GM06990 (cell line): ENCODE measurements at regions not wholly inside any gene's neighbourhood (a gene's known extent, or its start where the extent isn't known, plus 50 kb on each side); places are given as distances from the start of the nearest gene placed in this dataset.

Experiments
- DNase-seq: peaks from one replicate; pipeline ENCODE4 v3.0.0-alpha.2; 2011; ENCODE audit not compliant: insufficient read length; ENCODE audit errors: extremely low read depth
- H3K27me3 ChIP-seq: replicated peaks from 2 replicates; pipeline ENCODE4 v1.6.0; 2011; ENCODE audit warnings: low read length; ENCODE audit not compliant: control insufficient read depth, insufficient read depth
- H3K36me3 ChIP-seq: 2 replicates; pipeline ENCODE4 v1.5.1; 2011; ENCODE audit warnings: low read length; ENCODE audit not compliant: control insufficient read depth, insufficient read depth
- H3K4me3 ChIP-seq: replicated peaks from 2 replicates; pipeline ENCODE4 v1.5.1; 2011; ENCODE audit warnings: low read depth, mild to moderate bottlenecking, control low read depth, low read length
- TF ChIP-seq, protein P1 (sequence below): IDR thresholded peaks from 2 replicates; pipeline ENCODE4 v1.5.1; 2011; ENCODE audit warnings: low read length, control low read depth, mild to moderate bottlenecking, inconsistent platforms; ENCODE audit not compliant: insufficient read depth, poor library complexity, severe bottlenecking

DNA sequence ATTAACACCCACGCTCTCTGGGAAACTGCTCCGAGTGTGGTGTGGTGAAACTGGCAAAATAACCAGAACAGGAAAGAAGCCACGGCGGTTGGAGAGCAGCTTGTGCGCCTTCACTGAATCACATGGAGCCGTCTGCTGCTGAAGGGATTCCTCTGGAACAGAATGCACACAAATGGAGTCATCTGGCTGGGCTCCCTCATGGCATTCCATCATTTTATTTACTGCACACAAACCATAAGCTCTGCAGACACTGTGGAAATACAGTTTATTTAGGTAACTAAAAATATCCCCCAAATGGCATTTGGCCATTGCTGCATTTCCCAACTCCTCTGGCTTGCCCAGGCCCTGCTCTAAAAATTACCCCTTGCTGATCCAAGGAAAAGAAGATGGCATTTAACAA is 187.0 kb upstream of the S100G start:
- no peak overlapping the region for H3K4me3 ChIP-seq
- no peak for DNase-seq
- no peaks in the 10 kb centered on the region; the same call in 1 of the 2 replicates for H3K27me3 ChIP-seq
- H3K36me3 ChIP-seq = no peaks in the 10 kb centered on the region
- TF ChIP-seq, protein P1, sequence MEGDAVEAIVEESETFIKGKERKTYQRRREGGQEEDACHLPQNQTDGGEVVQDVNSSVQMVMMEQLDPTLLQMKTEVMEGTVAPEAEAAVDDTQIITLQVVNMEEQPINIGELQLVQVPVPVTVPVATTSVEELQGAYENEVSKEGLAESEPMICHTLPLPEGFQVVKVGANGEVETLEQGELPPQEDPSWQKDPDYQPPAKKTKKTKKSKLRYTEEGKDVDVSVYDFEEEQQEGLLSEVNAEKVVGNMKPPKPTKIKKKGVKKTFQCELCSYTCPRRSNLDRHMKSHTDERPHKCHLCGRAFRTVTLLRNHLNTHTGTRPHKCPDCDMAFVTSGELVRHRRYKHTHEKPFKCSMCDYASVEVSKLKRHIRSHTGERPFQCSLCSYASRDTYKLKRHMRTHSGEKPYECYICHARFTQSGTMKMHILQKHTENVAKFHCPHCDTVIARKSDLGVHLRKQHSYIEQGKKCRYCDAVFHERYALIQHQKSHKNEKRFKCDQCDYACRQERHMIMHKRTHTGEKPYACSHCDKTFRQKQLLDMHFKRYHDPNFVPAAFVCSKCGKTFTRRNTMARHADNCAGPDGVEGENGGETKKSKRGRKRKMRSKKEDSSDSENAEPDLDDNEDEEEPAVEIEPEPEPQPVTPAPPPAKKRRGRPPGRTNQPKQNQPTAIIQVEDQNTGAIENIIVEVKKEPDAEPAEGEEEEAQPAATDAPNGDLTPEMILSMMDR = no peak

DNA sequence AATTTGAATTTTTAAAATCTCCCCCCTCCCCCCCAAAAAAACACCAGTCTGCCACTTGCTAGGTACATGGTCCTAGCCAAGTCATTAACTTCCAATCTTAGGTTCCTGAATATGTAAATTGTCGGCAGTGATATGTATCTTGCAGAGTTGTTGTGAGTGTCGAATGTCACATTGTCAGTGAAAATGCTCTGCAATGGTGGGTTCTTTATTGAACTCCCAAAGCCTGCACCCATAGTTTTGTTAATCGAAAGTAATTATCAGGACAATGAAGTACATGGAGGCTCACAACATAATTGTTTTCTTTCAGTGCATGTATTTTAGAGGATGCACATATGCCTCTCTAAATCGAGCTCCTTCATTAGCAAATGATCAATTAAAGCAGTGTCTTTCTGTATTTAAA is 185.6 kb upstream of the S100G start:
- no peak overlapping the region for H3K4me3 ChIP-seq
- no peaks in the 10 kb centered on the region; the same call in none of the 2 replicates for H3K27me3 ChIP-seq
- TF ChIP-seq, protein P1 = no peak
- DNase-seq = no peak
- no peaks in the 10 kb centered on the region for H3K36me3 ChIP-seq

DNA sequence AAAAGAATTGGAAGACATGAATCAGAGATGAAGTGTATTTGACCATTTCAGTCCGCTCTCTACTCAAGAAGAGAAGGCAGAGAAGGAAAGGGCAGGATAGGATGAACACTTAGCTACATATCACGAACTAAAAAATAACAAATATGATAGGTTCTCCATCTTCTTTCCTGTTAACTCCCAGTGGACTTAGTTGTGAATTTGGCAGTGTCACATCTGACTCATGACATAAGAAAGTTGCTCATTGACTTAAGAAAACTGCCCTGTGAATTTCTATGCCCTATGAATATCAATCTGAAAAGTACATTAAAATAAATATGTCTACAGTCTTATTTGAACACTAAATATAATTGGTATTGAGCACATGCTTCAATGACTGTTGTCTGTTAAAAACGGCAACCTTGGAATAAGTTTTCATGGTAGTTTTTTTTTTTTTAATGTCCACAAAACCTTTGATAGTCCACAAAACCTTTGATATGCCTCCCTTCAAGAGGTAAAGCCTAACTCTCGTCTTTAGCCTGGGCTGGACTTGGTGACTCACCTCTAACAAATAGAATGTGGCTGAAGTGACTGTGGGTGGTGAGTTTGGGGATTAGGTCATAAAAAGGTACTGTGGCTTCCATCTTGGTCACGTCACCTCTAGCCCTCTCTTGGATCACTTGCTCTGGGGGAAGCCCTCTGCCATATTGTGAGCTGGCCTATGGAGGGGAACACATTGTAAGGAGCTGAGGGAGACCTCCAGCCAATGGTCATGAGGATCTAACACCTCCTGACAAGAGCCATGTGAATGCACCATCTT is 184.7 kb upstream of the S100G start:
- H3K36me3 ChIP-seq = no peaks in the 10 kb centered on the region
- no peaks in the 10 kb centered on the region; the same call in none of the 2 replicates for H3K27me3 ChIP-seq
- TF ChIP-seq, protein P1 = no peak
- no peak overlapping the region for H3K4me3 ChIP-seq
- no peak for DNase-seq

DNA sequence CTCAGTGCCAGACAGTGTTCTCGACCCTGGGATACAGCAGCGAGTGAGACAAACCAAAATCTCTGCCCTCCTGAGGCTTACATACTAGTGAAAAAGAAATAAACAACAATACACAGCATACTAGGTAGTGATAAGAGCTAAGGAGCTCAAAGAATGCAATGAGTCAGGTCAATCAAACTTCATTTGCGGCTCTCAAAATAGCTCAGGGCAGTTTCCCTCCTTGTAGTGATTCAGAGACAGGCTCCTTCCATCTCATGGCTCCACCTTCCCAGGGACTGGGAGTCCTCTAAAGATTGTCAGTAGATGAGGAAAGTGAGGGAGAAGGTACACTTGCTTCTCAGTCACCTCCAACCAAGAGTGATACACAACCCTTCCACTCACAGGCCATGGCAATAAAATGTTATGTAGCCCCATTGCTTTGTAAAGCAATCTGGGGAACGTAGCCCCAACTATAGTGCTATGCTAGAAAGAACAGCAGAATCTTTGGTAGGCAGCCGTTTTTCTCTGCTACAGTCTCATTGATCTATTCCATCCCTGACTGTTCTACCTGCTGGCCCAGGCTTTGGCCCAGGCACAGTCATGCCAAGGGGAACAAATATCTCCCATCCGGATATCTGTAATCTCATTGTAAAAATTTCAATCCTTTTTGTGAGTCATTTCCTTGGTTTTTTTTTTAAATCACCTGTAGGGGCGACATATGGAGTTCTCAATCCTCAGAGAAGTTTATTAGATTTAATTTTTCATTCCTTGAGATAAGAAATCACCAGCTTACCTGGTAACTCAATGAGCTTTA is 183.1 kb upstream of the S100G start:
- TF ChIP-seq, protein P1 = no peak
- no peaks in the 10 kb centered on the region for H3K36me3 ChIP-seq
- no peaks in the 10 kb centered on the region; the same call in none of the 2 replicates for H3K27me3 ChIP-seq
- no peak overlapping the region for H3K4me3 ChIP-seq
- no peak for DNase-seq

DNA sequence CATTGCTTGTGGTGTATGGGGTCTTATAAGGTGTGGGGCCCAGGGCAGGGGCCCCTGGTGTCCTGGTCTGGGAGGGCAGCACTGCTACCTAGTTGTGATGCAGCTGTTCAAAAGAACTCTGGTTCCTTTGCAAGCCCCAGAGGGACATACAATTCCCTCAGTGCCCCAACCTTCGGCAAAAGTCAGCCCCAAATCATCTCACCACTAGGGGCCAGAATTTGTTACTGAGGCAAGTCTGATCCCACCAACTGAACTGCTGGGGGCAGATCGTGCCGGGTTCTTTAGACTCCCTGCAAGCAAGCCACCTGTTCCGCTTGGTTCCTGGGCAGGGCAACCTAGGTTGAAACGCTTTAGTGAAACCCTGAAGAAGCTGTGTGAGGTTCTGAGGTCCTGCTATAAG is 180.1 kb upstream of the S100G start:
- H3K4me3 ChIP-seq = no peak overlapping the region
- H3K27me3 ChIP-seq = no peaks in the 10 kb centered on the region; the same call in none of the 2 replicates
- H3K36me3 ChIP-seq = no peaks in the 10 kb centered on the region
- no peak for DNase-seq
- TF ChIP-seq, protein P1 = peak; percentile 34
